HG02763 (cell line): ENCODE measurements at regions not wholly inside any gene's neighbourhood (a gene's known extent, or its start where the extent isn't known, plus 50 kb on each side); places are given as distances from the start of the nearest gene placed in this dataset.
"Not testable (repeated sequence)": the region's sequence is repeated elsewhere in the genome, so short reads cannot be mapped to it uniquely, and the experiment has no call there.

Source experiments
- ATAC-seq: cut with Tn5 transposase; IDR thresholded peaks from one replicate; pipeline ENCODE4 v1.9.1; 2021; ENCODE audit warnings: mild to moderate bottlenecking, moderate library complexity; ENCODE audit not compliant: unreplicated experiment

DNA sequence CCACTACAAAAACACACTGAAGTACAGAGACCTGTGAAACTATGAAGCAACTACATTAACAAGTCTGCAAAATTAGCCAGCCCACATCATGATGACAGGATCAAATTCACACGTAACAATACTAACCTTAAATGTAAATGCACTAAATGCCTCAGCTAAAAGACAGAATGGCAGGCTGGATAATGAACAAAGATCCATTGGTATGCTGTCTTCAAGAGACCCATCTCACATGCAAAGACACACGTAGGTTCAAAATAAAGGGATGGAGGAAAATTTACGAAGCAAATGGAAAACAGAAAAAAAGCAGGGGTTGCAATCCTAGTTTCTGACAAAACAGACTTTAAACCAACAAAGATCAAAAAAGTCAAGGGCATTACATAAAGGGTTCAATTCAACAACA lies 120.1 kb upstream of the OSTN start:
- ATAC-seq: not testable (repeated sequence)

DNA sequence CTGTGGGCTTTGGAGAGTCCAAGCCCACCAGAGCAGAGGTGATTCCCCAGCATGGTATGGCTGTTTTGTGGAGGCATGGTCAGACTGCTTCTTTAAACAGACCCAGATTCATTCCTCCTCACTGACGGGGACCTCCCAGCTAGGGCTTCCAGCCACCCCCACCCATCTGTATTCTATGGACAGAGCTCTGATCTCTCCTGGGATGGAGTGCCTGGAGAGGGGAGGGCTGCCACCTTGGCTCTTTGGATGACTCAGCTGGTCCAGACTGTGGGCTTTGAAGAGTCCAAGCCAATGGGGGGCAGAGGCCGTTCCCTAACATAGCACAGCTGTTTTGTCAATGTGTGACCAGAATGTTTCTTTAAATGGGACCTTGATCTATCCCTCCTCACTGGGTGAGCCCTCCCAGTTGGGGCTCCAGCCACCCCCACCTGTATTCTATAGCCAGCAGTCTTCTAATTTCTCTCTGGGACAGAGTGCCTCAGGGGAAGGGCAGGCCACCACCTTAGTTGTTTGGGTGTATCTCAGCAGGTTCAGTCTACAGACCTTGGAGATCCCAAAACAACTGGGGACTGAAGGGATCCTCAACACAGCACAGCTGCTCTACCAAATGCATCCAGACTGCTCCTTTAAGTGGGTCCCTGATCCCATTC lies 122.0 kb upstream of the OSTN start:
- no peak for ATAC-seq

DNA sequence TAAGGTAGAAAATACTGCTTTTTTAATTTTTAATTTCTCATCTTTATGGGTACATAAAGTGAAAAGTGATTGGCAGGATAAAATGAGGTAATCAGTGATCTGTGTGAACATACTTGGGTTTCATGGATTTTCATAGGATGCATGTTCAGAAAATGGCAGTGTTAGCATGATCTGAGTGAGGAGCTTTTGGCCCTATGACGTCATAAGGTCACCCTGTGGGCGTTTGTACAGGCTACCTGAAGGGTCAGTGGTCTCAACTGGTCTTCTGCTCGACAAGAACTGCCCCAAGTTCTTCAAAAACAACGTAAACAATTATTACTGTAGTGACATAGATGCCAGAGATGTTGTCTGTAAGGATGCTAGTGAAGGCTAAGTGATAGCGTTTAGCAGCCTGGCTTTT lies 124.5 kb upstream of the OSTN start:
- no peak for ATAC-seq

DNA sequence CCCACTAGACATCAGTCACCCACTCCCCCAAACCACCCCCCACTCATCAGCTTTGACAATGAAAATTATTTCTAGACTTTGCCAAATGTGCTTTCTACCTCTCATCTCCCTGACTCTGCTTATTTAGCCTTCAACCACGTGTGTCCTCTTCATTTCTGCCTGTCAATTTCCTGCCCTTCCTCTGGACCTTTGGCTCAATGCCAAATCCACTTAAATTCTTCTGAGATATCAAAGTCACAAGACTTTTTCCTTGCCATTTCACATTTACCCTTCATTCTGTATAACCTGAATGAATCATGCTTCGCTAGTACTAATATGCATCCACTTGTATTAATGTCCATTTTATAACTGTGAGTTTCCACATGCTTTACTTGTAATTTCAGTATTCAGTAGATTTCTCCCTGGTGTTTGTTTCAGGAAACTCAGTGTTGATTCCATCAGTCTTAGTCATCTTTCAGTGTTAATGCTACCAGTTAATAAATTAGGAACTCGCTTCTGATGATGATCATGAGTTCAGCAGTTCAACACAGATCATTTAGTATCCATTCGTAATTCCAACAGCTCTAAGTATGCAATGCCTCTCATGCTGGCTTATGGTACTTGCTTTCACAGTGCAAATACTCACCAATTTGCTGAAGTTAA lies 128.2 kb upstream of the OSTN start:
- no peak for ATAC-seq

DNA sequence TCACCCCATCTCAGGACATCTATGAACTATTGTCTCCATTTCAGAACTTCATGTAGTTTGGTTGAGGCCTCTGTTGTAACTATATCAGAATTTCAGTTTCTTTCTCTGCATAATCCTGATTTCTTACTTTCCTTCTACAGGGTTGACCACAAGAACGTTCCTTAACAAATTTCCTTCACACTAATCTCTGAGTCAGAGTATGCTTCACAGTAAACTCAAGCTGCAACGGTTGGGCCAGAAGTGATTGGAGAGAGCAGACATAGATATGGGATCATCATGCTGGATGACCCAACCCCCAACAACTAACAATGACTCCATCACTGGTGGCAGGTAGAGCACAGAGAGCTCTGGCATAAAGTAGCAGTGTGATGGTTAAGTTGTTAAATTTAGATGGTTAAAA lies 128.8 kb upstream of the OSTN start:
- ATAC-seq: no peak

DNA sequence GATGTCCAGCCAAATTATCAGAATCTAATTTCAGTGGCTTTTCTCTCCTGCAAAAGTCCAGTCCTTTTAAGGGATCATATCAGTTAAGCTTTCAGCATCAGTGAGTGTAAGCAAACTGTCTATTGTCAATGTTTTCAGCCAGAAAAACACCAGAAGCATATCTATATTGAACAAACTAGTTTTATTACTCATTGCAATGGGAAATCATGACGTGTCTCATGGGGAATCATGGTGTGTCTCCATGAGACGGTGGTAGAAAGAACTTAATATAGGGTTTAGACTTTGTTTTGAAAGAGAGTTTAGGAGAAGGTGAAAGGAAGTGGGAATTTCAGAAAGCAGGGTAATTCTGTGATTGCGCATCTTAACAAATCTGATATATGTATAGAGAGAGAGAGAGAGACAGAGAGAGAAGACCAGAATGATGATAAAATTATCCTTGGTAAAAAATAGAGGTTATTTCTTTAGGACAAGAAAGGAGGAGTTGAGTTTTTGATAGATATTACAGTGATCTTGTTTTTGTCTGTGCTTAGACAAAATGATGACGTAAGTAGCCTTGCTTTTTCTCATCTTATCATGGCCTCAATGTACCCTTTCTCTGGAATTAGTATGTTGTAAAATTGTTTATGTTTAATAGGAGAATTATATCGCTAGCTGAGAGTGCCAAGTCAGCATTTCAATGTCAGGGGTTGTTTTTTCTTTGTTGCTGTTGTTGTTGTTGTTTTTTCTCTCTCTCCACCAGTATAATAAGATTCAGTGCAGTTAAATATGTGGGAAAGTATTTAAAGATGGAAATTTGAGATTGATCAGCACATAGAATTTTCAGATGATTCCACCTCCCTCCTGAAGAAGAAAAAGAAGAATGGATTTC lies 129.9 kb upstream of the OSTN start:
- no peak for ATAC-seq

DNA sequence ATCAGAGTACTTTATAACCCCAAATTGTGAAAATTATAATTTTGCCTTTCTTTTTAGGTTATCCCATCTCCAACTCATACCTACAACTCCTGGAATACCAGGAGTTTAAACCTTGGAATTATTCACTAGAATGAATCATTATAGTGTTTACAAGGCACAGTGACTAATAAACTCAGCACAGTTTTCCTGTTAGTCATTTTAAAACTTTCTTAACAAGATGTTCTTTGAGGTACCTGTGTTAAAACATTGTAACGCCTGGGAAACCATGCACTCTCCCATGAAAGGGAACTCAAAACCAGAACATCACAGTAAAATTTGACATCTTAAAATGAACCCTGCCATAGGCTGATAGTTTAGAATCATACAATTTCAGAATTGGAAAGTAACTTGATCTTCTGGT lies 132.4 kb upstream of the OSTN start:
- no peak for ATAC-seq

DNA sequence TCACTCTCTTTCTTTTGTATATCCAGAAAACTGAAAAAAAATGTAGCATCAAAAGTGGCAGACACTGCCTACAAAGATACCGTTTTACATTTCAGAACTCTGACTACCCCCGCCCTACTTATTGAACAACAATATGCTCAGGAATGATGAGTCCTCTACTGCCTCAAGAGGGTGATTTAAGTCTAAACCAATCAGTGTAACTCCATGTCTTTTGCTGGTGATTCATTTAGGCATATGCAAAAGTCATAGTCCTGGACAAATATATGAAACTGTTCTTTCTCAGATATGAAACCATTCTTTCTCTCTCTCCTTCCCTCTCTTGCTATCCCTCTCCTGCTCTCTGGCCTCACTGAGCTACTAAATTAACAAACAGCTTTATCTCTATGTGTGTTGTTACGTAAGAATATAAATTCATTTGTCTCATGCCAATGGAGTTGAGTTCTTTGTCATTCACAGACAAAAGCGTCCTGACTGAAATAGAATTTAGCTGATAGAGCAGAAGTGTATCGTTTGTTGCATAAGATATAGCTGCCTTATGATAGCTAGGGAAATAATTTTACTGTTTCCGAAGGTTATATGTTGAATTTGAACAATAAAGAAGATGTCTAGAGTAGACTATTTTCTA lies 133.7 kb upstream of the OSTN start:
- no peak for ATAC-seq

DNA sequence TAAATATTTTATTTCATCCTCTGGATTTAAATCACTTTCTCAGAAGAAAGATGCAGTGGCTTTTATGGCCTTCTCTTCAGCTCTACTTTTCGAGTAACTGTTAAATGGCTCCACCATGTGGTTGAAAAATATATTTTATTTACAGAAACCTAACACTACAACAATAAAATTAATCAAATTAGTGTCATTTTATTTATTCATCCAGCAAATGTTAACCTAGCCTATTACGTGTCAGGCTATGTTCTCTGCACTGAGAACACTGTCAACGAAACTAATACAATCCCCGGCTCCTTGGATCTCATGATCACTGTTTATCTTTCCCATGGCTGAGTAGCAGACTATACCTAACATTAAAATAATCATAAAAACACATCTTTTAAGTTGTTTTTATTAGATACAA lies 148.0 kb upstream of the OSTN start:
- ATAC-seq: no peak

DNA sequence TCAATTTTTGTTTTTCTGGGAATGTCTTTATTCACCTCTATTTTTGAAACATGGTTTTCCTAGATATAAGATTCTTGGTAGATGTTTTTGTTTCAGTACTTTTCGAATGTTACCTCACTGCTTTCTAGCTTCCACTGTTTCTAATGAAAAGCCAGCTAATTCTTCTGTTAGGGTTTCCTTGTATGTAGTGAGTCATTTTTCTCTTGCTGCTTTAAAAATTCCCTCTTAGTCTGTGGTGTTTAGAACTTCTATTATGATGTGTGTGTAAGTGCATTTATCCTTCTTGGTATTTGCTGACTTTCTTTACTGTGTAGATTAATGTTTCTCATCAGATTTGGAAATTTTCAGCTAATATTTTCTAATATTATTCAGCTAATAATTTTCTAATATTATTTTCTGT lies 151.1 kb upstream of the OSTN start:
- no peak for ATAC-seq

DNA sequence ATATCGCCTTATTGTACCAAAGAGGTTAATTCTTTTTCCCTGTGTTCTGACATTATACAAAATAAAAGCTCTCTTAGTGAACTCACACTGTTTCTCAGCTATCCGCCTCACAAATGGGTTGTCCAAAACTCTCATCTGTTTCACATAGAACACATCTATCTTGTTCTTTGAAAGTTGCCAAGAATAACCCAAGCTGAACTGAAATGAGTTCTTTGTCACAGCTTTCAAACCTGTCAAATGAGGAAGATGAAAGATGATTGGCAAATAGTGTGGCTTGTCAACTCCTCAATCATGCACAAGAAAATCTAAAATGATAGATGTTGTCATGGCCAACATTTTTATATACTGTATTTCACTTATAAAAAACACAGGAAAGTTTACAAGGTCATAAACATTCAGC lies 168.1 kb upstream of the OSTN start:
- ATAC-seq: no peak

DNA sequence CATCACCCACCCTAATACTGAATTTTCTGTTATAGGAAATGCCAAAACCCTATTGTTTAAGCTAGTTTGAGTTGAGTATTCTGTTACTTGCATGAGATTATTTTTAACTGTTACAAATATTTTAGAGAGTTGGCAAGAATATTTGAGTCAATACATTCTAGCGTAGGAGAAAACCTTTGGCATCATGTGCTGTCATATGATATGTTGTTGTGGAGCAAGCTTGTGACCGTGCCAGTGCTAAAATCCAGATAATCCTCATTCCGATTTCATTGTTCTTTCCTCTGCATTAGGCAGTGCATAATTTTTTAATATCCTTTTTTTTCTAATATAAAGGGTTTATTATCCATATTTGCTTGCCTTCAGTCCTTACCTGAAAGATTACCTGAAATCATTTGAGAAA lies 168.0 kb upstream of the GMNC start:
- ATAC-seq: no peak

DNA sequence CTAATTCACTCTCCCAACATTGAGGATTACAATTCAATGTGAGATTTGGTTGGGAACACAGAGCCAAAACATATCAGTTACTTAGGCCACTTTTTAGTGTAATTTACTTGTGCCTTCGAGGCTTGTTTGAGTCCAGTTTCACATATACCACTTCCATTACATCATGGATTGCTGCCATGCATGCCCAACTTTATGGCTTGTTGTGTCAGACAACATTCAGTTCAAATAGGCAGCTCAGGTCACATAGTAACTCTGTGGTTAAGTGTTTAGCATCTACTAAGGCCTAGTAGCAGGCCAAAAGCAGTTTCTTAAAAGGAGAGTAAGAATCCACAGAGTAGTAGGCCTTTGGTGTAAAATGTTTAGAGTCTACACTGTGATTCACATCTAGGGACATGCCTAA lies 164.3 kb upstream of the GMNC start:
- ATAC-seq: no peak

DNA sequence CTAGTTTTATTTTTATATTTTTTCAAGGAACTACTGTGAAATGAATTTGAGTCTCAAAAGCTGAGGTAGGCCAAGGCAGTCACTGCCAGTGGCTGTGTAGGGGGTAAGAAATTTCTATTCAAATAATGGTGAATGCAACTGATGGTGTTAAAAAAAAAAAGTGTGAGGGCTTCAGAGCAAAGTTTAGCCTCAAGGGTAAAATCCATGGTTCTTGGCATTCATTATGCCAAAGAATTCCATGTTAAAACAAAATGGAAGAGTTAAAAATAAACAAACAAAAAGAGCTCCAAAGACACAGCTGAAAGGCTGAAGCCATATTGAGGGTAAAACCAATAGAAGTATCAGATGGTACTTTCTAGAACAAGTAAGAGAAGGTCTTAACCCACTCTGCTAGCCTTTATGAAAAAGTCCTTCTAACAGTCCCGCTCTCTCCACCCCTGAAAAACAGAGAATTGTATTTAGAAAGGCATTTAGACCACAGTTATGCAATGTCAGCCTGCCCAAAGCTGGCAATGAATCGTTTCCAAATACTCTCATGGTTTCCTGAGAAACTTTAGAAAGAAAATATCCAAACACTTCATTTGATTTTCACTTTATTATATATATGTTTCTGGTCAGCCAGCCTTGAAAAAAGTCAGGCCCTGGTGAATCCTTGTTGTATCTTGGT lies 158.4 kb upstream of the GMNC start:
- ATAC-seq: no peak

DNA sequence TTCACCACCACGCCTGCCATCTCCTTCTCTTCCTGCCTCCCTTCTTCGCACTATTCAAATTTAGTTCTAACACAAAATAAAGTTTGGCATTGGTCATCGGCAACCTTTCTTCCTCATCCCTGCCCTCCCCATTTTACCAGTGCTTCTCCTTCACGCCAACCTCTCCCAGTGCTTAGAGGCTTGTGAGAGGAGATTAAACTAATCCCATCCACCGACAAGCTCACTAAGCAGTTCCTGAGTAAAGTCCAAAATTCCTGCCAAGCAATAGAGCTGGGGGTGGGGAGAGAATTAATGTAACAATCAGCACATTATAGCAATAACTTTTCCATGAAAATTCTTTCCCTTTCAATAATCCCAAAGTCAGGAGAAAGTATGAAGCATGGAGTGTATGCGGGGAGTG lies 157.4 kb upstream of the GMNC start:
- no peak for ATAC-seq

DNA sequence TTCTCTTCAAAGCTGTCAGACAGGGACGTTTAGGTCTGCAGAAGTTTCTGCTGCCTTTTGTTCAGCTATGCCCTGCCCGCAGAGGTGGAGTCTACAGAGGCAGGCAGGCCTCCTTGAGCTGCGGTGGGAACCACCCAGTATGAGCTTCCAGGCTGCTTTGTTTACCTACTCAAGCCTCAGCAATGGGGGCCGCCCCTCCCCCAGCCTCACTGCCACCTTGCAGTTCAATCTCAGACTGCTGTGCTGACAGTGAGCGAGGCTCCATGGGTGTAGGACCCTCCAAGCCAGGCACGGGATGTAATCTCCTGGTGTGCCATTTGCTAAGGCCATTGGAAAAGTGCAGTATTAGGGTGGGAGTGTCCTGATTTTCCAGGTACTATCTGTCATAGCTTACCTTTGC lies 153.5 kb upstream of the GMNC start:
- ATAC-seq: not testable (repeated sequence)

DNA sequence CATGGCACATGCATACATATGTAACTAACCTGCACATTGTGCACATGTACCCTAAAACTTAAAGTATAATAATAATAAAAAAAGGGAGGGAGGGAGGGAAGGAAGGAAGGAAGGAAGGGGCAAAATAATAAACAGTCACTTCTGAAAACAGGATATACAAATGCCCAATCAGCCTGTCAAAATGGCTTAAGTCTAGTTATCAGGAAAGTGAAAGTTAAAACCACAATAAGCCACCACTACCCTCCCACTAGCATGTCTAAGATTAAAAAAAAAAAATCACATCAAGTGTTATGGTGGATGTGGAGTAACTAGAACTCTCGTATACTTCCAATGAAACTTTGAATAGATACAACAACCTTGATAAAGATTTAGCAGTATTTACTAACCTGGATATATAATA lies 145.6 kb upstream of the GMNC start:
- ATAC-seq: no peak

DNA sequence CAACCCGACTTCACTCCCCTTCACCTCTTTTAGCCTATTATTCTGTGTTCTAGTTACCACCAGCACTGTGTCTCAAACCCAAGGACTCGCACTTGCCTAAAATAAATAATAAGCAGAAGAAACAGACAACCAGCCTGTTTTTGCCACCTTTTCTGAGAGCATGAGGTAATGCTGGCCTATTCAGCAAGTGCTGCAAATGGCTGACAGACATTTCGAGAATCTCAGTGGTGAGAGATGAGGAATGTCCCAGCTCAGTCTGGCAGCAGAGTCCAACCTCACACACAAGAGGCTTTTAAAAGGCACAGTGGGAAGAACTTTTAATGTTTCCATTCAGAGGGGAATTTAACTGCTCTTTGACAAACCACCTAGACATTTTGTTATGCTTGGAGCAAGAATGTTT lies 143.3 kb upstream of the GMNC start:
- no peak for ATAC-seq

DNA sequence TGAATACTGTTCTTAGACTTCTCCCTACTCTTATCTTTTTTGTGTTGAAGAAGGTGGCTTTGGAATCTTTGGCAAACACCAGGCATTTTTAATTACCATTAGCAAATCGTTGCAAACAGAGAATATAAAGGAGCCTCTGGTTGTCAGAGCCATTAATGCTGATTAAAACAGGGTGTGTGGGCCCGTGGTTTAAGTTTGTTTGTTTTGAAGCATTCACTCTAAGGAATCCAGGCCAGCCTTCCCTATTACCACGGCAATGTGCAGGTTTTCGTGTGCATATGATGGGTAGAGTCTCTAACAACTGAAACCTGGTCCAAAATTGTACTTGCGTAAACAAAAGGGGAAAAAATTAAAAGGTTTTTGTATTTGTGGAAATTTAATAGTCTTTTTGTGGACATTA lies 141.2 kb upstream of the GMNC start:
- ATAC-seq: no peak

DNA sequence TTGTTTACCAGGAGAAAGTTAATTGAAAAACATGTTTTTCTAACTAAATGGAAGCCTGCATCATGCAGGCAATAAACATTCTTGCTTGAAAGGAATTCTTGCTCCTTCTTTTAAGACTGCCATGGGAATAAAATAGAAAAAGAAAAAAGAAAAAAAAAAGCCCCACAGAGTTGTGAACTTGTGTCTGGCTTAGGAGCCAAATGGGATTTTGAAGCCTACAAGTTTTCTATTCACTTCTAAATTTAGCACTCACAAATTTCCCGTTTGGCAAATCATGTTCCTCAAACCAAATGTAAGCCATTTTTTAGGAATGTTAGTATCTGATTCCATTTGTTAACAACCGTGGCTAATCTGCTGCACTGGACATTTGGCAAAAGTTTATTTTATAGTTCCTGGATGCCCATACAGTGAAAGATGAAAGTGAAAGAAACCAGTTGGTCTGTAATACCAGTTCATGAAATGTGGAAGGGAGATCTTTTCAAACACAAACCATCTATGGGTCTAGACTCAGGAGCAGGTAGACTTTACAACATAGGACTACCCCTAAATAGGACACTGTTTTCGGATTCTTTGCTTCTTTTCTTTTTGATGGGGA lies 133.8 kb upstream of the GMNC start:
- ATAC-seq: no peak

DNA sequence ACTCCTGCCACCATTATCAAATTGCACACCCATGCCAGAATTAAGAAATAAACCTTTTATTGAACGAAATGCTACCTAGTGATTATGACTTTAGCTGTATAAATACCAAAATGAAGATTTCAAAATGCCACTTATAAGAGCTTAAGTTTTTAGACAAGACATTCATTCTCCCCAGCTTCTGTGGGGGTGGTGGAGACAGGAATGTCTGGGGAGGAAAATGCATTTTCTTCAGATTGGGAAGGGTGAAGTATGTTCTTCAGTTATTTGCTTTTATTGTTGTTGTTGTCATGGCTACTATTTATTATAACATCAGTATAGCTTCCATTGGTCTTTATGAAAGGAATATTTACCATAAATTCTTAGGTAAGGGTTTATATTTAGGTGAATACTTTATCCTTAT lies 132.7 kb upstream of the GMNC start:
- no peak for ATAC-seq
